Activated CD4-positive, alpha-beta T cell treated with anti-CD3 and anti-CD28 coated beads, Interleukin-2, amount 50 U/mL, for 24 hours (primary cell): ENCODE measurements at regions not wholly inside any gene's neighbourhood (a gene's known extent, or its start where the extent isn't known, plus 50 kb on each side); places are given as distances from the start of the nearest gene placed in this dataset.

Experiments used
- DNase-seq, 2 donors: peaks; one replicate each; pipeline ENCODE4 v3.0.0-alpha.2; 2020; ENCODE audit warnings: low read depth in 1 of 2, low spot score in 1 of 2

- DNase-seq, result no peak
Measured at GRCh38 chr3:157637866-157638265, 134.7 kb upstream of the VEPH1 start.

GRCh38 chr3:157633241-157633640 is 130.0 kb upstream of the VEPH1 start:
- DNase-seq, result no peak

- no peak for DNase-seq
Measured at GRCh38 chr3:157632075-157632474, 128.9 kb upstream of the VEPH1 start.

- DNase-seq, result no peak
Measured at GRCh38 chr3:157631478-157631877, 128.3 kb upstream of the VEPH1 start.

- DNase-seq, result no peak
Measured at GRCh38 chr3:157626817-157627216, 123.6 kb upstream of the VEPH1 start.

- no peak for DNase-seq
Measured at GRCh38 chr3:157624801-157625200, 121.6 kb upstream of the VEPH1 start.

- no peak for DNase-seq
Measured at GRCh38 chr3:157618886-157619285, 115.7 kb upstream of the VEPH1 start.

- no peak for DNase-seq
Measured at GRCh38 chr3:157618075-157618760, 115.0 kb upstream of the VEPH1 start.

- DNase-seq, result no peak
Measured at GRCh38 chr3:157614896-157615295, 111.7 kb upstream of the VEPH1 start.

- no peak for DNase-seq
Measured at GRCh38 chr3:157611536-157612076, 108.4 kb upstream of the VEPH1 start.

- no peak for DNase-seq
Measured at GRCh38 chr3:157610876-157611535, 107.8 kb upstream of the VEPH1 start.

GRCh38 chr3:157607826-157608405 is 104.7 kb upstream of the VEPH1 start:
- no peak for DNase-seq

GRCh38 chr3:157606852-157607197 is 103.6 kb upstream of the VEPH1 start:
- DNase-seq, result no peak

- peak; percentile 12 to 39 for DNase-seq
Measured at GRCh38 chr3:157606011-157606851, 103.0 kb upstream of the VEPH1 start.

- DNase-seq, result no peak
Measured at GRCh38 chr3:157605356-157605755, 102.1 kb upstream of the VEPH1 start.

- DNase-seq, result no peak
Measured at GRCh38 chr3:157602424-157602823, 99.2 kb upstream of the VEPH1 start.

GRCh38 chr3:157595259-157595658 is 92.0 kb upstream of the VEPH1 start:
- DNase-seq, result no peak

GRCh38 chr3:157594413-157594812 is 91.2 kb upstream of the VEPH1 start:
- no peak for DNase-seq

- DNase-seq, result no peak
Measured at GRCh38 chr3:157592769-157593168, 89.6 kb upstream of the VEPH1 start.

GRCh38 chr3:157590273-157590672 is 87.1 kb upstream of the VEPH1 start:
- no peak for DNase-seq

GRCh38 chr3:157589211-157589610 is 86.0 kb upstream of the VEPH1 start:
- no peak for DNase-seq
